SK-N-SH (cell line): ENCODE measurements at regions not wholly inside any gene's neighbourhood (a gene's known extent, or its start where the extent isn't known, plus 50 kb on each side); places are given as distances from the start of the nearest gene placed in this dataset.

ENCODE experiments used
- CTCF ChIA-PET: fragments of 300-600, 350-600 bp; formaldehyde crosslinking; extraction: SDS; loops from one replicate; lab custom pipeline; 2021; lab: Yijun Ruan, JAX
- POLR2A ChIA-PET: fragments of 350-600 bp; sonication (Branson Sonifier 250); formaldehyde crosslinking; extraction: SDS; loops from one replicate; lab custom pipeline; 2020; ENCODE audit warnings: antibody characterized with exemption, inconsistent platforms; lab: Yijun Ruan, JAX
- DNase-seq: peaks from one replicate; pipeline ENCODE4 v3.0.0; 2012
- H2AFZ ChIP-seq: fragments of 200-600 bp; sonication (generic); 2 replicates; pipeline ENCODE4 v1.8.1; 2016; ENCODE audit warnings: antibody characterized with exemption, mild to moderate bottlenecking, low read depth
- H3F3A ChIP-seq: fragments of 200-600 bp; sonication (generic); replicated peaks from 2 replicates; pipeline ENCODE3; 2016; ENCODE audit warnings: antibody characterized with exemption, mild to moderate bottlenecking; ENCODE audit not compliant: insufficient read depth
- H3K27ac ChIP-seq, 2 experiments: fragments of 200-500 bp in 1 of 2; fragments of 200-600 bp in 1 of 2; sonication (Bioruptor generic) in 1 of 2; sonication (generic), shearing (Covaris generic) in 1 of 2; 2 replicates each; pipeline versions ENCODE4 v1.5.1 to v1.6.1; 2014 to 2016; ENCODE audit warnings: low read depth in 2 of 2, inconsistent platforms in 1 of 2, low read length in 1 of 2, mild to moderate bottlenecking in 1 of 2, mixed read lengths in 1 of 2
- H3K27me3 ChIP-seq: fragments of 200-600 bp; sonication (generic), shearing (Covaris generic); 2 replicates; pipeline ENCODE4 v1.6.1; 2016; ENCODE audit warnings: mixed run types; ENCODE audit not compliant: insufficient read depth
- H3K36me3 ChIP-seq, 2 experiments: fragments of 200-500 bp in 1 of 2; fragments of 200-600 bp in 1 of 2; sonication (Bioruptor generic) in 1 of 2; sonication (generic) in 1 of 2; replicated peaks in 1 of 2; 2 replicates each; pipeline versions ENCODE3 to v1.5.1; 2014 to 2016; ENCODE audit warnings: low read length in 1 of 2, mild to moderate bottlenecking in 1 of 2; ENCODE audit not compliant: insufficient read depth in 2 of 2, control insufficient read depth in 1 of 2
- H3K4me1 ChIP-seq, 2 experiments: fragments of 200-500 bp in 1 of 2; fragments of 200-600 bp in 1 of 2; sonication (Bioruptor generic) in 1 of 2; sonication (generic), shearing (Covaris generic) in 1 of 2; 2 replicates each; pipeline versions ENCODE4 v1.5.1 to v1.6.1; 2014 to 2016; ENCODE audit warnings: low read depth in 1 of 2, low read length in 1 of 2, mixed run types in 1 of 2; ENCODE audit not compliant: insufficient read depth in 2 of 2, control insufficient read depth in 1 of 2
- H3K4me2 ChIP-seq: fragments of 200-600 bp; sonication (generic), shearing (Covaris generic); 2 replicates; pipeline ENCODE4 v1.6.1; 2017; ENCODE audit warnings: mixed run types
- H3K4me3 ChIP-seq, 2 experiments: fragments of 200-500 bp in 1 of 2; fragments of 200-600 bp in 1 of 2; sonication (Bioruptor generic) in 1 of 2; sonication (generic), shearing (Covaris generic) in 1 of 2; 2 replicates each; pipeline versions ENCODE4 v1.5.1 to v1.8.1; 2014 to 2016; ENCODE audit warnings: low read depth in 2 of 2, inconsistent platforms in 1 of 2, low read length in 1 of 2, mild to moderate bottlenecking in 1 of 2, mixed read lengths in 1 of 2, moderate library complexity in 1 of 2
- H3K79me2 ChIP-seq: fragments of 200-600 bp; sonication (generic); 2 replicates; pipeline ENCODE4 v1.8.1; 2017; ENCODE audit warnings: mild to moderate bottlenecking; ENCODE audit not compliant: insufficient read depth
- H3K9ac ChIP-seq: fragments of 200-600 bp; sonication (generic); 2 replicates; pipeline ENCODE4 v1.6.1; 2017; ENCODE audit warnings: mixed run types
- H3K9me2 ChIP-seq: fragments of 200-600 bp; sonication (generic); 2 replicates; pipeline ENCODE4 v1.6.1; 2017; ENCODE audit warnings: mixed run types
- H3K9me3 ChIP-seq: fragments of 200-600 bp; sonication (generic); 2 replicates; pipeline ENCODE4 v1.6.1; 2017; ENCODE audit warnings: mixed run types, mild to moderate bottlenecking, moderate library complexity
- H4K20me1 ChIP-seq: fragments of 200-600 bp; sonication (generic); 2 replicates; pipeline ENCODE4 v1.6.1; 2017; ENCODE audit warnings: mild to moderate bottlenecking, mixed run types; ENCODE audit not compliant: insufficient read depth
- EP300 ChIP-seq, 2 experiments: IDR thresholded peaks; 2 replicates each; pipeline versions ENCODE4 v1.4.0 to v1.6.1; 2012; ENCODE audit warnings: borderline replicate concordance in 1 of 2, low read depth in 1 of 2, low read length in 1 of 2
- FOXJ3 ChIP-seq: sonication (generic); formaldehyde crosslinking; IDR thresholded peaks from 2 replicates; pipeline ENCODE4 v1.5.1; 2020; ENCODE audit warnings: mild to moderate bottlenecking, missing genetic modification reagents
- GABPA ChIP-seq: IDR thresholded peaks from 2 replicates; pipeline ENCODE4 v1.4.0; 2012; ENCODE audit warnings: low read depth, mild to moderate bottlenecking
- JUND ChIP-seq: IDR thresholded peaks from 2 replicates; pipeline ENCODE4 v1.4.0; 2012
- MAX ChIP-seq: IDR thresholded peaks from 2 replicates; pipeline ENCODE4 v1.4.0; 2012; ENCODE audit warnings: low read depth
- MEF2A ChIP-seq: IDR thresholded peaks from 2 replicates; pipeline ENCODE4 v1.4.0; 2012; ENCODE audit warnings: low read depth, borderline replicate concordance
- MXI1 ChIP-seq: IDR thresholded peaks from 2 replicates; pipeline ENCODE4 v1.6.1; 2012; ENCODE audit warnings: mild to moderate bottlenecking, low read depth, low read length, improper control_type of control experiment
- NRF1 ChIP-seq: IDR thresholded peaks from 2 replicates; pipeline ENCODE4 v1.6.1; 2012; ENCODE audit warnings: low read depth, mild to moderate bottlenecking, low read length
- REST ChIP-seq: IDR thresholded peaks from 2 replicates; pipeline ENCODE4 v1.6.1; 2012; ENCODE audit warnings: mild to moderate bottlenecking, low read depth, low read length, moderate library complexity
- SIN3A ChIP-seq: IDR thresholded peaks from 2 replicates; pipeline ENCODE4 v1.6.1; 2012; ENCODE audit warnings: low read depth, mild to moderate bottlenecking, low read length, moderate library complexity, borderline replicate concordance
- SMC3 ChIP-seq: IDR thresholded peaks from 2 replicates; pipeline ENCODE4 v1.6.1; 2012; ENCODE audit warnings: low read depth, low read length, improper control_type of control experiment
- WGBS: methylation state at CpG from one replicate; pipeline ENCODE4 v1.1.6; 2017; ENCODE audit warnings: low lambda C conversion rate; 5-methylcytosine and 5-hydroxymethylcytosine counted together
- TF ChIP-seq, protein P1 (sequence below): IDR thresholded peaks from 2 replicates; pipeline ENCODE4; 2012
- TF ChIP-seq, protein P2 (sequence below): fragments of 200-600 bp; sonication (generic); IDR thresholded peaks from 2 replicates; pipeline ENCODE4 v1.6.1; 2017; ENCODE audit warnings: antibody characterized with exemption, mild to moderate bottlenecking, moderate library complexity
- TF ChIP-seq, protein P3 (sequence below): IDR thresholded peaks from 2 replicates; pipeline ENCODE4 v1.4.0; 2012; ENCODE audit warnings: low read depth, borderline replicate concordance
- TF ChIP-seq, protein P4 (sequence below): fragments of 150-350 bp; IDR thresholded peaks from 2 replicates; pipeline ENCODE4 v1.6.1; 2016; ENCODE audit warnings: mild to moderate bottlenecking, low read depth, low read length

GRCh38 chr1:78722947-78723346, 73.3 kb downstream of the IFI44 start (continued):
- TF ChIP-seq GABPA (no peak), JUND (peak; percentile 11), SMC3 (no peak), REST (no peak), SIN3A (no peak), MXI1 (no peak)
- TF ChIP-seq, all 33 proteins: peak for 9

GRCh38 chr1:78726686-78727085, 77.1 kb downstream of the IFI44 start:
- Histone ChIP-seq H3K9me2 (no peaks in the 10 kb centered on the region), H3K4me2 (no peak overlapping the region), H4K20me1 (no peaks in the 10 kb centered on the region), H3K4me3 (no peak overlapping the region), H3F3A (peaks cover 23% of the 10 kb centered on the region), H3K27ac (no peak overlapping the region), H3K27me3 (no peaks in the 10 kb centered on the region), H3K9me3 (no peaks in the 10 kb centered on the region; the same call in none of the 2 replicates), H3K9ac (no peak overlapping the region), H3K36me3 (no peaks in the 10 kb centered on the region), H2AFZ (no peak overlapping the region), H3K4me1 (no peaks in the 10 kb centered on the region; a peak in 1 of 4 replicates), H3K79me2 (no peaks in the 10 kb centered on the region)
- TF ChIP-seq MEF2A (no peak), FOXJ3 (CRISPR knock-in tag) (no peak), NRF1 (no peak), EP300 (IDR thresholded peaks at IDR 0.05; ENCODE audit: borderline replicate concordance in 1 of 2, low read depth in 1 of 2, low read length in 1 of 2) (no peak), MAX (no peak)
- TF ChIP-seq, protein P1, sequence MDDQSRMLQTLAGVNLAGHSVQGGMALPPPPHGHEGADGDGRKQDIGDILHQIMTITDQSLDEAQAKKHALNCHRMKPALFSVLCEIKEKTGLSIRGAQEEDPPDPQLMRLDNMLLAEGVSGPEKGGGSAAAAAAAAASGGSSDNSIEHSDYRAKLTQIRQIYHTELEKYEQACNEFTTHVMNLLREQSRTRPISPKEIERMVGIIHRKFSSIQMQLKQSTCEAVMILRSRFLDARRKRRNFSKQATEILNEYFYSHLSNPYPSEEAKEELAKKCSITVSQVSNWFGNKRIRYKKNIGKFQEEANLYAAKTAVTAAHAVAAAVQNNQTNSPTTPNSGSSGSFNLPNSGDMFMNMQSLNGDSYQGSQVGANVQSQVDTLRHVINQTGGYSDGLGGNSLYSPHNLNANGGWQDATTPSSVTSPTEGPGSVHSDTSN: no peak
- TF ChIP-seq, protein P2, sequence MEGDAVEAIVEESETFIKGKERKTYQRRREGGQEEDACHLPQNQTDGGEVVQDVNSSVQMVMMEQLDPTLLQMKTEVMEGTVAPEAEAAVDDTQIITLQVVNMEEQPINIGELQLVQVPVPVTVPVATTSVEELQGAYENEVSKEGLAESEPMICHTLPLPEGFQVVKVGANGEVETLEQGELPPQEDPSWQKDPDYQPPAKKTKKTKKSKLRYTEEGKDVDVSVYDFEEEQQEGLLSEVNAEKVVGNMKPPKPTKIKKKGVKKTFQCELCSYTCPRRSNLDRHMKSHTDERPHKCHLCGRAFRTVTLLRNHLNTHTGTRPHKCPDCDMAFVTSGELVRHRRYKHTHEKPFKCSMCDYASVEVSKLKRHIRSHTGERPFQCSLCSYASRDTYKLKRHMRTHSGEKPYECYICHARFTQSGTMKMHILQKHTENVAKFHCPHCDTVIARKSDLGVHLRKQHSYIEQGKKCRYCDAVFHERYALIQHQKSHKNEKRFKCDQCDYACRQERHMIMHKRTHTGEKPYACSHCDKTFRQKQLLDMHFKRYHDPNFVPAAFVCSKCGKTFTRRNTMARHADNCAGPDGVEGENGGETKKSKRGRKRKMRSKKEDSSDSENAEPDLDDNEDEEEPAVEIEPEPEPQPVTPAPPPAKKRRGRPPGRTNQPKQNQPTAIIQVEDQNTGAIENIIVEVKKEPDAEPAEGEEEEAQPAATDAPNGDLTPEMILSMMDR: no peak
- TF ChIP-seq, protein P3, sequence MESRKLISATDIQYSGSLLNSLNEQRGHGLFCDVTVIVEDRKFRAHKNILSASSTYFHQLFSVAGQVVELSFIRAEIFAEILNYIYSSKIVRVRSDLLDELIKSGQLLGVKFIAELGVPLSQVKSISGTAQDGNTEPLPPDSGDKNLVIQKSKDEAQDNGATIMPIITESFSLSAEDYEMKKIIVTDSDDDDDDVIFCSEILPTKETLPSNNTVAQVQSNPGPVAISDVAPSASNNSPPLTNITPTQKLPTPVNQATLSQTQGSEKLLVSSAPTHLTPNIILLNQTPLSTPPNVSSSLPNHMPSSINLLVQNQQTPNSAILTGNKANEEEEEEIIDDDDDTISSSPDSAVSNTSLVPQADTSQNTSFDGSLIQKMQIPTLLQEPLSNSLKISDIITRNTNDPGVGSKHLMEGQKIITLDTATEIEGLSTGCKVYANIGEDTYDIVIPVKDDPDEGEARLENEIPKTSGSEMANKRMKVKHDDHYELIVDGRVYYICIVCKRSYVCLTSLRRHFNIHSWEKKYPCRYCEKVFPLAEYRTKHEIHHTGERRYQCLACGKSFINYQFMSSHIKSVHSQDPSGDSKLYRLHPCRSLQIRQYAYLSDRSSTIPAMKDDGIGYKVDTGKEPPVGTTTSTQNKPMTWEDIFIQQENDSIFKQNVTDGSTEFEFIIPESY: no peak
- TF ChIP-seq, protein P4, sequence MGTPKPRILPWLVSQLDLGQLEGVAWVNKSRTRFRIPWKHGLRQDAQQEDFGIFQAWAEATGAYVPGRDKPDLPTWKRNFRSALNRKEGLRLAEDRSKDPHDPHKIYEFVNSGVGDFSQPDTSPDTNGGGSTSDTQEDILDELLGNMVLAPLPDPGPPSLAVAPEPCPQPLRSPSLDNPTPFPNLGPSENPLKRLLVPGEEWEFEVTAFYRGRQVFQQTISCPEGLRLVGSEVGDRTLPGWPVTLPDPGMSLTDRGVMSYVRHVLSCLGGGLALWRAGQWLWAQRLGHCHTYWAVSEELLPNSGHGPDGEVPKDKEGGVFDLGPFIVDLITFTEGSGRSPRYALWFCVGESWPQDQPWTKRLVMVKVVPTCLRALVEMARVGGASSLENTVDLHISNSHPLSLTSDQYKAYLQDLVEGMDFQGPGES: no peak
- CTCF ChIA-PET: no interaction called here
- DNase-seq: no peak
- WGBS: 33% methylated on average over 1 of the region's 1 CpG
- POLR2A ChIA-PET: interaction anchor here (0.5 kb wide), 1 partner anchor 428 kb away, joined by 3 read pairs; no protein-coding TSS in a partner anchor
